Inflammatory macrophage treated with lipopolysaccharide for 1 hour (primary cell): ENCODE measurements at regions not wholly inside any gene's neighbourhood (a gene's known extent, or its start where the extent isn't known, plus 50 kb on each side); places are given as distances from the start of the nearest gene placed in this dataset.

Source experiments
- DNase-seq, 2 donors: peaks; one replicate each; pipeline ENCODE4 v3.0.0-alpha.2; 2020 to 2022

GRCh38 chr18:69349912-69350597, 50.6 kb upstream of the DOK6 start:
- DNase-seq = no peak
